MM.1S (cell line): ENCODE measurements at regions not wholly inside any gene's neighbourhood (a gene's known extent, or its start where the extent isn't known, plus 50 kb on each side); places are given as distances from the start of the nearest gene placed in this dataset.
"Not testable (repeated sequence)": the region's sequence is repeated elsewhere in the genome, so short reads cannot be mapped to it uniquely, and the experiment has no call there.

Experiments
- DNase-seq: peaks from one replicate; pipeline ENCODE4 v3.0.0-alpha.2; 2015
- H2AFZ ChIP-seq: fragments of 300-600 bp; sonication (generic); 2 replicates; pipeline ENCODE4 v1.6.0; 2016; ENCODE audit warnings: antibody characterized with exemption, low read length
- H3F3A ChIP-seq: fragments of 300-600 bp; sonication (generic); 2 replicates; pipeline ENCODE4 v1.6.1; 2016; ENCODE audit warnings: mild to moderate bottlenecking, antibody characterized with exemption, low read length, moderate library complexity, mixed read lengths; ENCODE audit not compliant: insufficient read depth
- H3K27ac ChIP-seq: fragments of 300-600 bp; sonication (generic); 2 replicates; pipeline ENCODE4 v1.5.1; 2016; ENCODE audit warnings: mild to moderate bottlenecking, low read length
- H3K27me3 ChIP-seq: fragments of 300-600 bp; sonication (generic); replicated peaks from 2 replicates; pipeline ENCODE4 v1.6.0; 2016; ENCODE audit warnings: low read length; ENCODE audit not compliant: insufficient read depth
- H3K36me3 ChIP-seq: fragments of 300-600 bp; sonication (generic); replicated peaks from 2 replicates; pipeline ENCODE4 v1.6.1; 2016; ENCODE audit warnings: mild to moderate bottlenecking, low read length, mixed read lengths; ENCODE audit not compliant: insufficient read depth
- H3K4me1 ChIP-seq: fragments of 300-600 bp; sonication (generic); 2 replicates; pipeline ENCODE4 v1.6.1; 2016; ENCODE audit warnings: low read length, mixed read lengths
- H3K4me2 ChIP-seq: fragments of 300-600 bp; sonication (generic); 2 replicates; pipeline ENCODE4 v1.6.0; 2016; ENCODE audit warnings: low read depth, low read length
- H3K4me3 ChIP-seq: fragments of 300-600 bp; sonication (generic); 2 replicates; pipeline ENCODE4 v1.5.1; 2016; ENCODE audit warnings: low read length, mixed read lengths
- H3K79me2 ChIP-seq: fragments of 300-600 bp; sonication (generic); 2 replicates; pipeline ENCODE4 v1.6.1; 2016; ENCODE audit warnings: mixed run types, low read length, mixed read lengths
- H3K9ac ChIP-seq: fragments of 300-600 bp; sonication (generic); 2 replicates; pipeline ENCODE4 v1.6.1; 2016; ENCODE audit warnings: low read length, mixed read lengths
- H3K9me2 ChIP-seq: fragments of 300-600 bp; sonication (generic); replicated peaks from 2 replicates; pipeline ENCODE4 v1.6.1; 2016; ENCODE audit warnings: mild to moderate bottlenecking, low read length, mixed read lengths; ENCODE audit not compliant: insufficient read depth
- H3K9me3 ChIP-seq: fragments of 300-600 bp; sonication (generic); replicated peaks from 2 replicates; pipeline ENCODE4 v1.6.1; 2016; ENCODE audit warnings: mild to moderate bottlenecking, low read length, mixed read lengths; ENCODE audit not compliant: insufficient read depth
- H4K20me1 ChIP-seq: fragments of 300-600 bp; sonication (generic); 2 replicates; pipeline ENCODE4 v1.6.1; 2016; ENCODE audit warnings: mild to moderate bottlenecking, low read length, moderate library complexity, mixed read lengths; ENCODE audit not compliant: insufficient read depth
- CTCF ChIP-seq: fragments of 300-600 bp; sonication (generic); IDR thresholded peaks from 2 replicates; pipeline ENCODE4 v1.5.1; 2016; ENCODE audit warnings: antibody characterized with exemption, low read length, mixed read lengths
- EZH2 ChIP-seq: fragments of 300-600 bp; sonication (generic); optimal IDR thresholded peaks from 2 replicates; pipeline ENCODE3; 2017; ENCODE audit warnings: low read depth, mild to moderate bottlenecking, antibody characterized with exemption, low read length, mixed read lengths
- EZH2phosphoT487 ChIP-seq: fragments of 300-600 bp; sonication (generic); IDR thresholded peaks from 2 replicates; pipeline ENCODE4 v1.6.1; 2018; ENCODE audit warnings: antibody characterized with exemption, low read length

DNA sequence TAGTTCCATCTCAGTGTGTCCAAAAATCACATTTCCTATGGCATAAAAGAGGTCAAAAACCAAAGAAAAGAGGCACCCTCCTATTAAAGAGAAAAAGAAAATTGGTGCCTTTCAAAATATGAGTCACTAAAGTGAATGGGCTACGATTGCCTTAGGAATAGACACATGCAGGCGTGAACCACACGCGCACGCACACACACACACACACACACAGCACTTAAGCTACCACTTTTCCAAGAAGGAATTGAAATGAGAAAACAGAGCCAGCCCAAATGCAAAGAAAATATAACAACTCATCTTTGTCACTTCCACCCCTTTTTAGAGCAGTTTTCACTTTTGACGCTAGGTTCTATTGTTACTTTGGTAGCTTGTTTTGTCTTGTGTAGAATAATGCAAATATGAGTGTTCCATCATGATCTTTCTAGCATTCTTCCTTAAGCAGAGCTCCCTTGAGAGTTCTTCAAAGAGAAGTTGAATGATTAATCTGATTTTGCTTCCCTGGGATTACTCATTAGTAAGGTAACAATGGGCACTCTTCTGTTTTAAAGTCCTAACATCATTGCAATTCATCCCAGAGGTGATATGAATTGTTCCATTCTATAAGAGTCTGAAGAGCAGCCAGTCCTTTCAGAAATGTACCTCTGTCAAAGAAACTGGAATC, 239.2 kb upstream of the GNPDA2 start:
- no peak overlapping the region for H3K4me2 ChIP-seq
- no peaks in the 10 kb centered on the region for H3K9me3 ChIP-seq
- H4K20me1 ChIP-seq: no peaks in the 10 kb centered on the region
- no peaks in the 10 kb centered on the region for H3K9me2 ChIP-seq
- no peak overlapping the region for H3K27ac ChIP-seq
- DNase-seq: no peak
- no peak overlapping the region for H3K9ac ChIP-seq
- no peaks in the 10 kb centered on the region for H3F3A ChIP-seq
- H3K4me3 ChIP-seq: no peak overlapping the region
- H3K4me1 ChIP-seq: no peaks in the 10 kb centered on the region
- no peaks in the 10 kb centered on the region for H3K27me3 ChIP-seq
- no peak overlapping the region for H2AFZ ChIP-seq
- no peaks in the 10 kb centered on the region for H3K79me2 ChIP-seq
- H3K36me3 ChIP-seq: no peaks in the 10 kb centered on the region
- TF ChIP-seq CTCF: no peak
- TF ChIP-seq EZH2phosphoT487: no peak
- no peak for TF ChIP-seq EZH2

GRCh38 chr4:44964086-44964485, 237.7 kb upstream of the GNPDA2 start:
- H3K9ac ChIP-seq, H3F3A ChIP-seq, H3K27ac ChIP-seq, H3K36me3 ChIP-seq, H3K27me3 ChIP-seq, H3K9me3 ChIP-seq, H3K4me1 ChIP-seq, DNase-seq, H4K20me1 ChIP-seq, H3K79me2 ChIP-seq, H3K4me3 ChIP-seq, H2AFZ ChIP-seq, H3K9me2 ChIP-seq, H3K4me2 ChIP-seq: not testable (repeated sequence)

DNA sequence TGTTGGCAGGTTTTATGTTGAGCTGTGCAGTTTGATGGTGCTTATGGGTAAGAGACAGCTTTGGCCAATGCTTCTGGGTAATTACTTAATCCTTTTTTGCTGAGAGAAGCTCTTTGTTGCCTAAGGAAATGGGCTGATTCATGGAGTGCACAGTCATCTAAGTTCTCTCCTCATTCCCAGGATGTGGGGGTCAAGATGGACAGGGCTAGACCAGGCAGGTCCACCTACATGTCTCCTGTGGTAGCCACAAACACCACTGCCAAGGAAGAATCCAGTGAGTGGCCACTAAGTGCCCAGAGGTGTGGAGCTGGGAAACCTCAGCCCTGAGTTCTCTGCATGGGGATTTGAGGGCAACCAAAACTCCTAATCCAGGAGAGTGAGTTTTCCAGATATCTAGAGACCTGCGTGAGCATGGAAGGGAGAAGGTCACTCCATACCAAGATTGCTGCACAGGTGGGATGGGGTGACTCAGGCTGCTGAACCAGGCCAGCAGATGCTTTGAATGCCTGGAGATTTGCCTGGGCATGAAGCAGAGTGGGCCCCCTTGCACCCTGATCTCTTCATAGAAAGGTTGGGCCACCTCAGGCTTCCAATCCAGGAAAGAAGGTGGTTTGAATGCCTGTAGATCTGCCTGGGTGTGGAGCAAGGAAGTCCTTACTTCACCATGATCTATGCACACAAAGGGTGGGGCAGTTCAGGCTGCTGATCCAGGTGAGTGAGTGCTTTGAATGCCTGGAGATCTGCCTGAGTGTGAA, 234.8 kb upstream of the GNPDA2 start:
- Histone ChIP-seq H4K20me1 (no peaks in the 10 kb centered on the region), H3K36me3 (no peaks in the 10 kb centered on the region), H2AFZ (no peak overlapping the region), H3K9me2 (no peaks in the 10 kb centered on the region), H3K9ac (no peak overlapping the region), H3K9me3 (no peaks in the 10 kb centered on the region), H3K79me2 (no peaks in the 10 kb centered on the region), H3F3A (no peaks in the 10 kb centered on the region), H3K4me2 (no peak overlapping the region), H3K4me3 (no peak overlapping the region), H3K27ac (no peak overlapping the region), H3K27me3 (no peaks in the 10 kb centered on the region), H3K4me1 (no peaks in the 10 kb centered on the region)
- TF ChIP-seq EZH2phosphoT487: no peak
- TF ChIP-seq EZH2: no peak
- TF ChIP-seq CTCF: no peak
- no peak for DNase-seq

DNA sequence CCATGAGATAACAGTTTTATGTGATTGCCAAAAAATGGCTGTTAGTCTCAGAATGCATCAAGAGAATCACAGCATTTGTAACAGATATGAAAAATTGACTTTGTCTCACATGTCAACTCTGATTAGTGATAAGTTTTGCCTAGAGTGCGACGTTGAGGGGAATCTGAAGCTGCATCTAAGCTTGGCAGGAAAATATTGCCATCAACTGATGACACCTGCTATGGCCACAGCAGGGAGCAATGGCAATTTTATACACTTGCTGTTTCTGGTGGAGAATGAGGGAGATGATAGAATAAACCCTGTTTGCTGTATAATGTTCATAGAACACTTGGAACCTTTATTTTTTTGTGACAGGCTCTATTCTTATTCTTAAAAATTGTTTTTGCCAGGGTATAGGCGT, 205.4 kb upstream of the GNPDA2 start:
- H3K4me1 ChIP-seq: no peaks in the 10 kb centered on the region
- no peak for DNase-seq
- H3K27ac ChIP-seq: no peak overlapping the region
- H3K9me2 ChIP-seq: no peaks in the 10 kb centered on the region
- H2AFZ ChIP-seq: no peak overlapping the region
- H3K9ac ChIP-seq: no peak overlapping the region
- no peaks in the 10 kb centered on the region for H3K79me2 ChIP-seq
- no peaks in the 10 kb centered on the region for H4K20me1 ChIP-seq
- H3K9me3 ChIP-seq: no peaks in the 10 kb centered on the region
- no peaks in the 10 kb centered on the region for H3F3A ChIP-seq
- TF ChIP-seq CTCF (no peak), EZH2phosphoT487 (no peak), EZH2 (no peak)
- H3K27me3 ChIP-seq: no peaks in the 10 kb centered on the region
- no peaks in the 10 kb centered on the region for H3K36me3 ChIP-seq
- H3K4me2 ChIP-seq: no peak overlapping the region
- no peak overlapping the region for H3K4me3 ChIP-seq
